H9 (cell line): ENCODE measurements at regions not wholly inside any gene's neighbourhood (a gene's known extent, or its start where the extent isn't known, plus 50 kb on each side); places are given as distances from the start of the nearest gene placed in this dataset.

Source experiments
- DNase-seq: peaks from one replicate; pipeline ENCODE4 v3.0.0-alpha.2; 2017
- H2AFZ ChIP-seq: one replicate; pipeline ENCODE4 v1.6.1; 2013; ENCODE audit warnings: mild to moderate bottlenecking, low read length, control low read depth, moderate library complexity
- H2AK5ac ChIP-seq: 2 replicates; pipeline ENCODE4 v1.6.1; 2013; ENCODE audit warnings: low read length, control low read depth, mixed read lengths; ENCODE audit not compliant: insufficient read length
- H2BK120ac ChIP-seq: one replicate; pipeline ENCODE4 v1.6.1; 2013; ENCODE audit warnings: low read depth, mild to moderate bottlenecking, low read length, control low read depth, inconsistent platforms; ENCODE audit not compliant: poor library complexity, severe bottlenecking
- H2BK12ac ChIP-seq: 2 replicates; pipeline ENCODE4 v1.6.1; 2013; ENCODE audit warnings: low read length, control low read depth, mixed read lengths, low read depth; ENCODE audit not compliant: insufficient read length
- H2BK15ac ChIP-seq: 2 replicates; pipeline ENCODE4 v1.6.1; 2013; ENCODE audit warnings: low read depth, low read length, control low read depth
- H2BK20ac ChIP-seq: one replicate; pipeline ENCODE4 v1.6.1; 2013; ENCODE audit warnings: low read depth, mild to moderate bottlenecking, low read length, control low read depth, inconsistent platforms; ENCODE audit not compliant: poor library complexity, severe bottlenecking
- H2BK5ac ChIP-seq: 2 replicates; pipeline ENCODE4 v1.6.1; 2013; ENCODE audit warnings: low read length, control low read depth, mixed read lengths; ENCODE audit not compliant: insufficient read length
- H3K14ac ChIP-seq: 2 replicates; pipeline ENCODE4 v1.6.1; 2013; ENCODE audit warnings: low read length, control low read depth; ENCODE audit not compliant: insufficient read depth
- H3K18ac ChIP-seq: 2 replicates; pipeline ENCODE4 v1.6.1; 2013; ENCODE audit warnings: low read depth, mild to moderate bottlenecking, mixed read lengths, low read length, control low read depth; ENCODE audit not compliant: insufficient read length
- H3K23ac ChIP-seq: 2 replicates; pipeline ENCODE4 v1.6.1; 2013; ENCODE audit warnings: low read length, control low read depth, mixed read lengths, low read depth; ENCODE audit not compliant: insufficient read length
- H3K23me2 ChIP-seq: 2 replicates; pipeline ENCODE4 v1.6.1; 2013; ENCODE audit warnings: low read depth, mild to moderate bottlenecking, mixed read lengths, low read length, control low read depth; ENCODE audit not compliant: insufficient read length, poor library complexity, severe bottlenecking
- H3K27ac ChIP-seq: 2 replicates; pipeline ENCODE4 v1.5.1; 2013; ENCODE audit warnings: low read length, control low read depth, mixed read lengths, low read depth; ENCODE audit not compliant: insufficient read length
- H3K27me3 ChIP-seq: 2 replicates; pipeline ENCODE4 v1.6.1; 2013; ENCODE audit warnings: low read length, control low read depth, inconsistent platforms; ENCODE audit not compliant: insufficient read depth
- H3K4ac ChIP-seq: 2 replicates; pipeline ENCODE4 v1.6.1; 2013; ENCODE audit warnings: low read depth, mild to moderate bottlenecking, control low read depth, inconsistent platforms, low read length, moderate library complexity
- H3K4me1 ChIP-seq: 2 replicates; pipeline ENCODE4 v1.6.1; 2013; ENCODE audit warnings: low read length, control low read depth, inconsistent platforms; ENCODE audit not compliant: insufficient read depth
- H3K4me2 ChIP-seq: 2 replicates; pipeline ENCODE4 v1.6.1; 2013; ENCODE audit warnings: low read length, control low read depth, mixed read lengths; ENCODE audit not compliant: insufficient read length, insufficient read depth
- H3K56ac ChIP-seq: 2 replicates; pipeline ENCODE4 v1.6.1; 2013; ENCODE audit warnings: low read depth, mild to moderate bottlenecking, mixed read lengths, low read length, control low read depth; ENCODE audit not compliant: insufficient read length
- H3K79me1 ChIP-seq: 2 replicates; pipeline ENCODE4 v1.6.1; 2013; ENCODE audit warnings: low read depth, mild to moderate bottlenecking, moderate library complexity, low read length, control low read depth, inconsistent platforms; ENCODE audit not compliant: insufficient read depth, poor library complexity, severe bottlenecking
- H3K79me2 ChIP-seq: 2 replicates; pipeline ENCODE4 v1.6.1; 2013; ENCODE audit warnings: low read length, control low read depth, inconsistent platforms; ENCODE audit not compliant: insufficient read depth
- H3K9ac ChIP-seq: 2 replicates; pipeline ENCODE4 v1.6.1; 2013; ENCODE audit warnings: low read length, control low read depth, mixed read lengths; ENCODE audit not compliant: insufficient read length; ENCODE audit errors: extremely low read depth
- H3K9me3 ChIP-seq: one replicate; pipeline ENCODE4 v1.6.1; 2013; ENCODE audit warnings: low read depth, low read length, inconsistent platforms; ENCODE audit not compliant: control insufficient read depth
- H3T11ph ChIP-seq: one replicate; pipeline ENCODE4 v1.6.1; 2013; ENCODE audit warnings: mild to moderate bottlenecking, low read length, control low read depth, inconsistent platforms
- H4K20me1 ChIP-seq: one replicate; pipeline ENCODE4 v1.6.1; 2013; ENCODE audit not compliant: control insufficient read depth, insufficient read length, insufficient read depth
- H4K5ac ChIP-seq: 2 replicates; pipeline ENCODE4 v1.6.1; 2013; ENCODE audit warnings: low read depth, mild to moderate bottlenecking, mixed read lengths, low read length, control low read depth; ENCODE audit not compliant: insufficient read length
- H4K8ac ChIP-seq: replicated peaks from 2 replicates; pipeline ENCODE4 v1.6.1; 2013; ENCODE audit warnings: low read length, control low read depth, mixed read lengths, low read depth; ENCODE audit not compliant: insufficient read length
- H4K91ac ChIP-seq: 2 replicates; pipeline ENCODE4 v1.6.1; 2013; ENCODE audit warnings: low read depth, mild to moderate bottlenecking, moderate library complexity, mixed read lengths, low read length, control low read depth; ENCODE audit not compliant: insufficient read length
- H3K27ac Mint-ChIP-seq, 3 experiments: 2 replicates in 2 of 3; 3 replicates in 1 of 3; pipeline ENCODE4 v1.8.0; 2020 to 2021; ENCODE audit warnings: mixed read lengths in 3 of 3, mild to moderate bottlenecking in 1 of 3, moderate library complexity in 1 of 3
- H3K27me3 Mint-ChIP-seq: 2 replicates; pipeline ENCODE4 v1.8.0; 2021; ENCODE audit warnings: low read depth, mild to moderate bottlenecking, moderate library complexity, mixed read lengths
- H3K36me3 Mint-ChIP-seq, 3 experiments: 2 replicates in 2 of 3; 3 replicates in 1 of 3; pipeline ENCODE4 v1.8.0; 2020 to 2021; ENCODE audit warnings: low read depth in 3 of 3, mixed read lengths in 3 of 3; ENCODE audit not compliant: insufficient read depth in 1 of 3
- H3K4me1 Mint-ChIP-seq, 2 experiments: 2 replicates each; pipeline ENCODE4 v1.8.0; 2020; ENCODE audit warnings: mixed read lengths in 2 of 2
- H3K4me3 Mint-ChIP-seq, 2 experiments: 2 replicates in 1 of 2; 3 replicates in 1 of 2; pipeline ENCODE4 v1.8.0; 2020 to 2021; ENCODE audit warnings: mild to moderate bottlenecking in 2 of 2, mixed read lengths in 2 of 2, moderate library complexity in 1 of 2
- H3K9me3 Mint-ChIP-seq, 2 experiments: 2 replicates in 1 of 2; 3 replicates in 1 of 2; pipeline ENCODE4 v1.8.0; 2020; ENCODE audit warnings: mild to moderate bottlenecking in 2 of 2, mixed read lengths in 2 of 2, moderate library complexity in 1 of 2
- CTCF ChIP-seq: fragments of 200-600 bp; sonication (generic); conservative IDR thresholded peaks from 3 replicates; pipeline ENCODE4 v1.8.0; 2021; ENCODE audit warnings: antibody characterized with exemption, mild to moderate bottlenecking
- WGBS: extraction: QIAGEN DNeasy Blood & Tissue Kit; methylation state at CpG from one replicate; pipeline ENCODE4 v1.1.7; 2013; ENCODE audit warnings: missing lambda C conversion rate, low lambda C conversion rate, mixed read lengths; ENCODE audit not compliant: insufficient read length; ENCODE audit errors: extremely low coverage; 5-methylcytosine and 5-hydroxymethylcytosine counted together

GRCh38 chr6:134105940-134106339 is 53.5 kb upstream of the SLC2A12 start:
- Histone ChIP-seq H3K79me1 (no peaks in the 10 kb centered on the region), H2BK15ac (no peak overlapping the region), H2BK120ac (no peak overlapping the region), H4K20me1 (no peaks in the 10 kb centered on the region), H3T11ph (no peak overlapping the region), H3K14ac (no peak overlapping the region), H3K23ac (no peak overlapping the region), H3K27ac (no peak overlapping the region), H3K56ac (no peak overlapping the region), H3K27me3 (no peaks in the 10 kb centered on the region), H2AK5ac (no peak overlapping the region), H2BK20ac (no peak overlapping the region), H4K8ac (no peak overlapping the region), H3K4ac (no peak overlapping the region), H3K79me2 (no peaks in the 10 kb centered on the region), H3K4me2 (no peak overlapping the region), H3K9ac (no peak overlapping the region), H3K4me1 (no peaks in the 10 kb centered on the region), H2BK12ac (no peak overlapping the region), H3K9me3 (no peaks in the 10 kb centered on the region), H2BK5ac (no peak overlapping the region), H3K23me2 (no peaks in the 10 kb centered on the region), H3K18ac (no peak overlapping the region), H4K91ac (no peak overlapping the region), H2AFZ (no peak overlapping the region), H4K5ac (no peak overlapping the region)
- H3K27ac Mint-ChIP-seq: no peak overlapping the region
- H3K36me3 Mint-ChIP-seq: peaks cover 0 to 4% (median 0%) of the 10 kb centered on the region in 3 experiments; a peak in 1 of 7 replicates
- TF ChIP-seq CTCF: no peak
- no peak for DNase-seq
- WGBS: no CpG with 5 or more reads among the region's 1 CpG
- peaks cover 0 to 4% of the 10 kb centered on the region in 2 experiments; a peak in 1 of 5 replicates for H3K9me3 Mint-ChIP-seq
- H3K4me1 Mint-ChIP-seq: no peaks in the 10 kb centered on the region
- H3K4me3 Mint-ChIP-seq: no peak overlapping the region
- no peaks in the 10 kb centered on the region for H3K27me3 Mint-ChIP-seq
